A673 (cell line): ENCODE measurements at regions not wholly inside any gene's neighbourhood (a gene's known extent, or its start where the extent isn't known, plus 50 kb on each side); places are given as distances from the start of the nearest gene placed in this dataset.

ENCODE experiments used
- CTCF ChIP-seq: fragments of 300-800, 200-600 bp; sonication (generic); conservative IDR thresholded peaks from 2 replicates; pipeline ENCODE4 v1.5.1; 2017; ENCODE audit warnings: low read depth, mild to moderate bottlenecking, antibody characterized with exemption, low read length, moderate library complexity, mixed read lengths
- EZH2 ChIP-seq: fragments of 200-600 bp; sonication (generic); IDR thresholded peaks from 2 replicates; pipeline ENCODE4 v1.6.1; 2017; ENCODE audit warnings: borderline replicate concordance, low read depth, mild to moderate bottlenecking, mixed read lengths, antibody characterized with exemption, low read length; ENCODE audit not compliant: poor library complexity, severe bottlenecking

- TF ChIP-seq CTCF (no peak), EZH2 (no peak)
These were observed 173.7 kb downstream of the KBTBD8 start for GRCh38 chr3:67171841-67172240.
